Epithelial cell of proximal tubule (primary cell): ENCODE measurements at regions not wholly inside any gene's neighbourhood (a gene's known extent, or its start where the extent isn't known, plus 50 kb on each side); places are given as distances from the start of the nearest gene placed in this dataset.

Experiments used
- DNase-seq: peaks from one replicate; pipeline ENCODE4 v3.0.0-alpha.2; 2011; ENCODE audit warnings: low read depth
- H3K4me3 ChIP-seq: 2 replicates; pipeline ENCODE4 v1.5.1; 2011; ENCODE audit warnings: low read depth, mild to moderate bottlenecking, low read length
- TF ChIP-seq, protein P1 (sequence below): conservative IDR thresholded peaks from 2 replicates; pipeline ENCODE4 v1.5.1; 2012; ENCODE audit warnings: low read depth, mild to moderate bottlenecking, low read length

DNA sequence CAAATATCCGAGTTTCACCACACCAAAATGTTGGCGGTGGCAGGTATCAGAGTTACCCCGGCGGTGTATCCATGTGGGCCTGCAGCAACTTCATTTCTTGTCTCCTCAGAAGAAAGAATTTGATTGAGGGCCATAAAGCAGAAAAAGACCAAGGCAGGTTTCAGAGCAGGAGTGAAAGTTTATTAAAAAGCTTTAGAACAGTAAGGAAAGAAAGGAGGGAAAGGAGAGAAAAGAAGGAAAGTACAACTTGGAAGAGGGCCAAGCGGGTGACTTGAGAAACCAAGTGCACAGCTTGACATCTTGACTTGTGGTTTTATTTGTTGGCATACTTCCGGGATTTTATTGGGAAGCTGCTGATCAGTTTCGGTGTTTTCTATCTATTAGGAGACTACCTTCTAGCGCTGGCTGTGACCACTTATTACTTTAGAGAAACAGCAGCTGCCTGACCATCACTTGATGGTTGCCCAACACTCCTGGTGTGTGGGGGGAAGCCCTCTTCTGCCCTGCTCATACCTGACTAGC, 75.5 kb upstream of the RAB3GAP2 start:
- DNase-seq, result no peak
- no peak overlapping the region for H3K4me3 ChIP-seq

GRCh38 chr1:220344745-220345144, 72.5 kb upstream of the RAB3GAP2 start:
- TF ChIP-seq, protein P1, sequence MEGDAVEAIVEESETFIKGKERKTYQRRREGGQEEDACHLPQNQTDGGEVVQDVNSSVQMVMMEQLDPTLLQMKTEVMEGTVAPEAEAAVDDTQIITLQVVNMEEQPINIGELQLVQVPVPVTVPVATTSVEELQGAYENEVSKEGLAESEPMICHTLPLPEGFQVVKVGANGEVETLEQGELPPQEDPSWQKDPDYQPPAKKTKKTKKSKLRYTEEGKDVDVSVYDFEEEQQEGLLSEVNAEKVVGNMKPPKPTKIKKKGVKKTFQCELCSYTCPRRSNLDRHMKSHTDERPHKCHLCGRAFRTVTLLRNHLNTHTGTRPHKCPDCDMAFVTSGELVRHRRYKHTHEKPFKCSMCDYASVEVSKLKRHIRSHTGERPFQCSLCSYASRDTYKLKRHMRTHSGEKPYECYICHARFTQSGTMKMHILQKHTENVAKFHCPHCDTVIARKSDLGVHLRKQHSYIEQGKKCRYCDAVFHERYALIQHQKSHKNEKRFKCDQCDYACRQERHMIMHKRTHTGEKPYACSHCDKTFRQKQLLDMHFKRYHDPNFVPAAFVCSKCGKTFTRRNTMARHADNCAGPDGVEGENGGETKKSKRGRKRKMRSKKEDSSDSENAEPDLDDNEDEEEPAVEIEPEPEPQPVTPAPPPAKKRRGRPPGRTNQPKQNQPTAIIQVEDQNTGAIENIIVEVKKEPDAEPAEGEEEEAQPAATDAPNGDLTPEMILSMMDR, result no peak
- DNase-seq, result no peak
- H3K4me3 ChIP-seq, result no peak overlapping the region

More for the DNA sequence above, 75.5 kb upstream of the RAB3GAP2 start:
- TF ChIP-seq, protein P1, result no peak

DNA sequence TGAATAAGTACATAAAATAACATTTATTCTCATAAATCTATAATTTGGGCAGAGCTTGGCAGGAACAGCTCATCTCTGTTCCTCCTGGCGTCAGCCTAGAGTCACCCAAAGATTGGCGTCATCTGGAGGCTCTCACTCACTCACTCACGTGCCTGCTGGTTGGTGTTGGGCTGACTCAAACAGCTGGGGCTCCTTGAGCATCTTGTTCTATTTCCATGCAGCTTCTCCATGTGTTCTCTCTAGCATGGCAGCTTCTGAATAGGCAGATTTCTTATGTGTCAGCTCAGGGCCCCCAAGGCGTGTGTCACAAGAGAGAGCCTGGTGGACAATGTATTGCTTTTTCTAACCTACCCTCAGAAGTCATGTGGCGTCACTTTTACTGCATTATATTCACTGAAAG, 70.6 kb upstream of the RAB3GAP2 start:
- no peak for DNase-seq

GRCh38 chr1:220341126-220341525, 68.9 kb upstream of the RAB3GAP2 start:
- no peak for DNase-seq
- TF ChIP-seq, protein P1, result no peak
- no peak overlapping the region for H3K4me3 ChIP-seq

More for the DNA sequence above, 70.6 kb upstream of the RAB3GAP2 start:
- H3K4me3 ChIP-seq, result no peak overlapping the region
- TF ChIP-seq, protein P1, result no peak

- no peak overlapping the region for H3K4me3 ChIP-seq
- DNase-seq, result no peak
- TF ChIP-seq, protein P1, result peak; percentile 8
Observed at GRCh38 chr1:220339581-220339980, 67.3 kb upstream of the RAB3GAP2 start.

DNA sequence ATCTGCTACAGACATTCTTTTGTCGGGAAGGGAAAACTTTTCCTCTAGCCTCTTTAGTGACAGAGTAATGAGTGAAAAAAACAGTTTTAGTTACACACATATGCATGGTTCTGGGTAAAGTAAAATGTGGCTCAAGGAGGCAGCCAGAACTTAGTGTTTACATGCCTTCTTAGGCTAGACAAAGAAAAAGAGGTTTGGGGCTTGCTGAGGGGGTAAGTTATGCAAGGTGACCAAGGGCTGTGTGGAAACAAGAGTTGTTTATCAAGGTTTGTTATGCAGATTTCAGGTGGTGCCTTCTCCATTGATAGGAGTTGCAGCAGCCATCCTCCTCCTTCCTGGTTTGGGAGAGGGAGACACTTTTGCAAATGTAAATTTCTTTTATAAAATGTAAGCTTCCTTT, 66.5 kb upstream of the RAB3GAP2 start:
- TF ChIP-seq, protein P1, result no peak
- DNase-seq, result no peak
- H3K4me3 ChIP-seq, result no peak overlapping the region

DNA sequence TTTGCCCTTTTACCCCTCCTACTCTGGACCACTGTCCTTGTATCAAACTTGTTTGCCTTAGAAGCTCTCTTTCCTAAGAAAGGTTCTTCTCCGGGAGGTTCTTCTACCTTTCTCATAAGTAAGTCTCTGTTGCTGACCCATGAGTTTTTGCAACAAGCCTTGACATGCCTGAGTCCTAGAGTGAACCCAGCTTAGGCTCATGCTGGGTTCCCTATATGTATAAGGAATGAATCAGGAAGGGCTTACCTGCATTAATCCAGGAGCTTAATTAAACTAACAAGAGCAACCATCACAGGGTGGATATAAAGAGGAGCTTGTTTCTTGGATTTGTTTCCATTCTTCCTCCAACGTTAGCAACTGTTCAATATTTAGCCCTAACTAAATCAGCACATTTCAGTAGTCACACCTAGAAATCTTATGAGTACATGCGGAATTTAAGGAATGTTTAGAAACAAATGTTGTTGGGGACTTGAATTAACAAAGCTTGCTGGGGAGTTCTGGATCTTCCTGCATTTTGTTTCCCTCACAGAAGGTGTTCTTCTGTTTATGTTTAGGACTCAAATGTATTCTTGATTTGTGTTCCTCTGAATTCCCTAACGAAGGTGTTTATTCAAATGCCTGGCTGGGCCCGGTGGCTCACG, 64.3 kb upstream of the RAB3GAP2 start:
- H3K4me3 ChIP-seq, result no peak overlapping the region
- DNase-seq, result no peak
- TF ChIP-seq, protein P1, result no peak
